Nephron progenitor cell (in vitro differentiated cells): ENCODE measurements at regions not wholly inside any gene's neighbourhood (a gene's known extent, or its start where the extent isn't known, plus 50 kb on each side); places are given as distances from the start of the nearest gene placed in this dataset.

Experiments used
- DNase-seq: peaks from one replicate; pipeline ENCODE4 v3.0.0; 2021
- H3K27ac Mint-ChIP-seq: 2 replicates; pipeline ENCODE4 v1.8.0; 2021; ENCODE audit warnings: mild to moderate bottlenecking, moderate library complexity, mixed read lengths
- H3K27me3 Mint-ChIP-seq: 2 replicates; pipeline ENCODE4 v1.8.0; 2021; ENCODE audit warnings: mild to moderate bottlenecking, low read depth, mixed read lengths; ENCODE audit not compliant: poor library complexity
- H3K36me3 Mint-ChIP-seq: 2 replicates; pipeline ENCODE4 v1.8.0; 2021; ENCODE audit warnings: low read depth, mixed read lengths
- H3K4me1 Mint-ChIP-seq: 2 replicates; pipeline ENCODE4 v1.8.0; 2021; ENCODE audit warnings: mixed read lengths
- H3K4me3 Mint-ChIP-seq: 2 replicates; pipeline ENCODE4 v1.8.0; 2021; ENCODE audit warnings: mild to moderate bottlenecking, moderate library complexity, mixed read lengths
- H3K9me3 Mint-ChIP-seq: 2 replicates; pipeline ENCODE4 v1.8.0; 2021; ENCODE audit warnings: mild to moderate bottlenecking, moderate library complexity, mixed read lengths
- CTCF ChIP-seq: fragments of 200-600 bp; sonication (generic); IDR thresholded peaks from 2 replicates; pipeline ENCODE4 v1.5.0; 2021; ENCODE audit warnings: antibody characterized with exemption

GRCh38 chr7:125529249-125529648 is 599.6 kb upstream of the POT1 start:
- Mint-ChIP-seq H3K4me1 (no peaks in the 10 kb centered on the region), H3K4me3 (no peak overlapping the region), H3K27me3 (no peaks in the 10 kb centered on the region), H3K27ac (no peak overlapping the region), H3K36me3 (no peaks in the 10 kb centered on the region), H3K9me3 (no peaks in the 10 kb centered on the region)
- no peak for DNase-seq
- TF ChIP-seq CTCF, result no peak

GRCh38 chr7:125526958-125527357 is 597.3 kb upstream of the POT1 start:
- TF ChIP-seq CTCF, result no peak
- Mint-ChIP-seq H3K27me3 (no peaks in the 10 kb centered on the region), H3K4me1 (no peaks in the 10 kb centered on the region), H3K36me3 (no peaks in the 10 kb centered on the region), H3K9me3 (no peaks in the 10 kb centered on the region), H3K27ac (no peak overlapping the region), H3K4me3 (no peak overlapping the region)
- DNase-seq, result no peak

GRCh38 chr7:125526092-125526491 is 596.5 kb upstream of the POT1 start:
- Mint-ChIP-seq H3K4me3 (no peak overlapping the region), H3K9me3 (no peaks in the 10 kb centered on the region), H3K27me3 (no peaks in the 10 kb centered on the region), H3K27ac (no peak overlapping the region), H3K4me1 (no peaks in the 10 kb centered on the region), H3K36me3 (no peaks in the 10 kb centered on the region)
- no peak for TF ChIP-seq CTCF
- no peak for DNase-seq

- no peaks in the 10 kb centered on the region for H3K4me1 Mint-ChIP-seq
- H3K36me3 Mint-ChIP-seq, result no peaks in the 10 kb centered on the region
- no peak overlapping the region for H3K27ac Mint-ChIP-seq
- TF ChIP-seq CTCF, result no peak
- no peaks in the 10 kb centered on the region for H3K27me3 Mint-ChIP-seq
- no peaks in the 10 kb centered on the region for H3K9me3 Mint-ChIP-seq
- peak; percentile 4 for DNase-seq
- H3K4me3 Mint-ChIP-seq, result no peak overlapping the region
Observed at GRCh38 chr7:125516194-125516593, 586.6 kb upstream of the POT1 start.

GRCh38 chr7:125512373-125512772 is 582.7 kb upstream of the POT1 start:
- H3K4me1 Mint-ChIP-seq, result no peaks in the 10 kb centered on the region
- no peaks in the 10 kb centered on the region for H3K36me3 Mint-ChIP-seq
- no peak overlapping the region for H3K4me3 Mint-ChIP-seq

More at GRCh38 chr7:125512373-125512772, 582.7 kb upstream of the POT1 start:
- no peaks in the 10 kb centered on the region for H3K9me3 Mint-ChIP-seq
- no peak overlapping the region for H3K27ac Mint-ChIP-seq
- no peaks in the 10 kb centered on the region for H3K27me3 Mint-ChIP-seq
- no peak for DNase-seq
- TF ChIP-seq CTCF, result no peak
